ENCODE measurements at regions not wholly inside any gene's neighbourhood (a gene's known extent, or its start where the extent isn't known, plus 50 kb on each side); places are given as distances from the start of the nearest gene placed in this dataset.

- DNase-seq (ENCODE audit: low read depth), result no peak
- TF ChIP-seq CTCF (IDR thresholded peaks at IDR 0.05; ENCODE audit: low read depth, low read length, missing control alignments), result no peak
- no peak overlapping the region for H3K4me3 ChIP-seq (ENCODE audit: low read depth, low read length)
These were observed 90.3 kb upstream of the TRIM24 start for GRCh38 chr7:138369797-138370196.

GRCh38 chr7:138370956-138371355, 89.1 kb upstream of the TRIM24 start:
- TF ChIP-seq CTCF (IDR thresholded peaks at IDR 0.05; ENCODE audit: low read depth, low read length, missing control alignments), result no peak
- DNase-seq (ENCODE audit: low read depth), result no peak
- H3K4me3 ChIP-seq (ENCODE audit: low read depth, low read length), result no peak overlapping the region

GRCh38 chr7:138374119-138374693, 85.9 kb upstream of the TRIM24 start:
- DNase-seq (ENCODE audit: low read depth), result no peak
- no peak overlapping the region for H3K4me3 ChIP-seq (ENCODE audit: low read depth, low read length)
- no peak for TF ChIP-seq CTCF (IDR thresholded peaks at IDR 0.05; ENCODE audit: low read depth, low read length, missing control alignments)

GRCh38 chr7:138377306-138377705, 82.8 kb upstream of the TRIM24 start:
- TF ChIP-seq CTCF (IDR thresholded peaks at IDR 0.05; ENCODE audit: low read depth, low read length, missing control alignments), result no peak
- no peak for DNase-seq (ENCODE audit: low read depth)
- H3K4me3 ChIP-seq (ENCODE audit: low read depth, low read length), result no peak overlapping the region

GRCh38 chr7:138378741-138379559, 81.1 kb upstream of the TRIM24 start:
- no peak overlapping the region for H3K4me3 ChIP-seq (ENCODE audit: low read depth, low read length)
- TF ChIP-seq CTCF (IDR thresholded peaks at IDR 0.05; ENCODE audit: low read depth, low read length, missing control alignments), result no peak
- no peak for DNase-seq (ENCODE audit: low read depth)

GRCh38 chr7:138382862-138383565, 77.0 kb upstream of the TRIM24 start:
- no peak for DNase-seq (ENCODE audit: low read depth)
- no peak overlapping the region for H3K4me3 ChIP-seq (ENCODE audit: low read depth, low read length)
- TF ChIP-seq CTCF (IDR thresholded peaks at IDR 0.05; ENCODE audit: low read depth, low read length, missing control alignments), result no peak
